ENCODE measurements at regions not wholly inside any gene's neighbourhood (a gene's known extent, or its start where the extent isn't known, plus 50 kb on each side); places are given as distances from the start of the nearest gene placed in this dataset.

- H3K4me1 ChIP-seq (ENCODE audit: insufficient read depth): no peaks in the 10 kb centered on the region
- no peak overlapping the region for H3K4me3 ChIP-seq (ENCODE audit: low read depth, low read length)
- no peak overlapping the region for H3K27ac ChIP-seq (ENCODE audit: low read depth)
- no peaks in the 10 kb centered on the region for H3K36me3 ChIP-seq (ENCODE audit: insufficient read depth)
- DNase-seq (ENCODE audit: extremely low spot score): no peak
- WGBS: 83% methylated on average over 4 of the region's 4 CpGs
These were observed 279.9 kb downstream of the UQCRFS1 start for GRCh38 chr19:28933039-28933438.

- no peak overlapping the region for H3K27ac ChIP-seq (ENCODE audit: low read depth)
- no peak overlapping the region for H3K4me3 ChIP-seq (ENCODE audit: low read depth, low read length)
- DNase-seq (ENCODE audit: extremely low spot score): no peak
- 67% methylated on average over 3 of the region's 3 CpGs for WGBS
- H3K4me1 ChIP-seq (ENCODE audit: insufficient read depth): no peaks in the 10 kb centered on the region
- no peaks in the 10 kb centered on the region for H3K36me3 ChIP-seq (ENCODE audit: insufficient read depth)
These were observed 280.5 kb downstream of the UQCRFS1 start for GRCh38 chr19:28932446-28932845.

DNA sequence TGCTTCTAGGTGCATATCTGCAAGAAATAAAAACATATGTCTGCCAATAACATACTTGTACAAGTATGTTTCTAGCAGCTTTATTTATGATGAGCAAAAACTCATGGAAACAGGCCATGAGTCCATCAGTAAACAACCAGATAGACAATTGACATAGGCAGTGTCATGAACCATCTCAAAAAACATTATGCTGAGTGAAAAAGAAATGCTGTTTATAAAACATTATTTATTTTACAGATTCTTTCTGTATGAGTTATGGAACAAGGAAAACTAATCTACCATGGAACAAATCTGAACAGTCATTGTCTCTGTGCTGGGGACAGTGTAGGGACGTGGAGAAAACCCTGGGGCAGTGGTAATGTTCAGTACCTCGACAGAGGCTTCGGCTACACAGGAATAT is 283.9 kb downstream of the UQCRFS1 start:
- 61% methylated on average over 3 of the region's 3 CpGs for WGBS
- no peak for DNase-seq (ENCODE audit: extremely low spot score)

GRCh38 chr19:28927456-28927855 is 285.5 kb downstream of the UQCRFS1 start:
- Histone ChIP-seq H3K4me3 (ENCODE audit: low read depth, low read length) (no peak overlapping the region), H3K4me1 (ENCODE audit: insufficient read depth) (no peaks in the 10 kb centered on the region)
- WGBS: 67% methylated on average over 4 of the region's 4 CpGs

More for the DNA sequence above, 283.9 kb downstream of the UQCRFS1 start:
- Histone ChIP-seq H3K36me3 (ENCODE audit: insufficient read depth) (no peaks in the 10 kb centered on the region), H3K4me3 (ENCODE audit: low read depth, low read length) (no peak overlapping the region), H3K4me1 (ENCODE audit: insufficient read depth) (no peaks in the 10 kb centered on the region), H3K27ac (ENCODE audit: low read depth) (no peak overlapping the region)

DNA sequence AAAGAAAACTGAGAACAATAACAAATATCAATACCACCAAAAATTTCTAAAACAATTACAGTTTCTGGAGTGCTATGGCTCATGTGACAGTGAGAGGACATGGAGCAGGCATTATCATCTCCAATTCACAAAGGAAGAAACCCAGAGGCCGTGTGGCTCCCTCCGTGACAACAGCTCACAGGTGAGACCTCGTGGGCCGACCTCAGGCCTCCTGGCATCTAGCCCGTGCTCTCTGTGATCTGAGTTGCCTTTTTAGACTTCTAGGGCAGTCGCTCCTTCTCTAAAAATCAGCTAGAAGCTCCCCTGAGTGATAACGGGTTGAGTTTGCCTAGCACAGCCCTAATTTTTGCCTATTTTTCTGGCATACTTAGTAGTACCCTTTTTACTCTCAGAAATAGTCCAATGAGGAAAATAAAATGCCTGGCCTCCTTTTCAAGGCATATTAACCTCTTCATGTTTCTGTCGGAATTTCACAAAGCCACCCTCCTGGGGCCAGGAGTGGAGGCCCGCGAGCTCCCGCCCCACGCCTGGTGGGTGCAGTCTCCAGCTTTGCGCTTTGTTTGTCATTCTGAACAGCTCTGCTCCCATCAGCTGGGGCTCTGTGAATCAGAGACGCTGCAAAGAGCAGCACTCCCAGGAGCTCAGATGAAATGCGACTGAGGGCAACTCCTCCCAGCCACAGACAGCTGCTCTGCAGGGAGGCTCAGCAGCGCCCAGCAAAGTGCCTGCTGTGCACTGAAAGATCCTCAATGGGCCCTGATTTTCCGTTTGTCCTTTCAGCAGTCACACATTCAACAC is 292.5 kb downstream of the UQCRFS1 start:
- DNase-seq (ENCODE audit: extremely low spot score): no peak
- 44% methylated on average over 17 of the region's 17 CpGs for WGBS
- no peak overlapping the region for H3K27ac ChIP-seq (ENCODE audit: low read depth)

More at GRCh38 chr19:28927456-28927855, 285.5 kb downstream of the UQCRFS1 start:
- H3K27ac ChIP-seq (ENCODE audit: low read depth): no peak overlapping the region
- no peak for DNase-seq (ENCODE audit: extremely low spot score)
- no peaks in the 10 kb centered on the region for H3K36me3 ChIP-seq (ENCODE audit: insufficient read depth)

DNA sequence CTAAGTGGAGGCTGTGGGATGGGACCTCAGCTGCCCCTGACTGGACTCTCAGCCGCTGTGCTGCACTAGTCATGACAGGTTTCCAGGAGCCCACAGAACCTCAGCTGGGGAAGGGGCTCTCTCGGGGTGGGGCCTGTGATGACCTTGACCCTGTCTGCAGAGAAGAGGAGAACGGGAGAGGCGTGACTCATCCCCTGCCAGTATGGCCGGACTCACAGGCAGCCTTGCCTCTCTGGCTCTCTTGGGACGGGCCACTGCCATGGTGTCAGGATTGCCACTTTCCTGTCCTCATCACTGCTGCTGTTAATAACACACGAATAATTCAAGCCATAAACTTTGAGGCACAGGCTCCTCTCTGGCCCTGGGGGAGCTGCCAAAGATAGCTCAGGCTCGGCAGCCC is 295.3 kb downstream of the UQCRFS1 start:
- Histone ChIP-seq H3K27ac (ENCODE audit: low read depth) (no peak overlapping the region), H3K4me3 (ENCODE audit: low read depth, low read length) (no peak overlapping the region), H3K36me3 (ENCODE audit: insufficient read depth) (no peaks in the 10 kb centered on the region), H3K4me1 (ENCODE audit: insufficient read depth) (no peaks in the 10 kb centered on the region)
- WGBS: 50% methylated on average over 8 of the region's 8 CpGs
- no peak for DNase-seq (ENCODE audit: extremely low spot score)

More for the DNA sequence above, 292.5 kb downstream of the UQCRFS1 start:
- Histone ChIP-seq H3K4me3 (ENCODE audit: low read depth, low read length) (no peak overlapping the region), H3K36me3 (ENCODE audit: insufficient read depth) (no peaks in the 10 kb centered on the region), H3K4me1 (ENCODE audit: insufficient read depth) (no peaks in the 10 kb centered on the region)

GRCh38 chr19:28915737-28916460 is 297.1 kb downstream of the UQCRFS1 start:
- Histone ChIP-seq H3K27ac (ENCODE audit: low read depth) (no peak overlapping the region), H3K4me3 (ENCODE audit: low read depth, low read length) (no peak overlapping the region), H3K4me1 (ENCODE audit: insufficient read depth) (no peaks in the 10 kb centered on the region), H3K36me3 (ENCODE audit: insufficient read depth) (no peaks in the 10 kb centered on the region)
- 80% methylated on average over 8 of the region's 8 CpGs for WGBS
- DNase-seq (ENCODE audit: extremely low spot score): no peak

GRCh38 chr19:28915202-28915601 is 297.7 kb downstream of the UQCRFS1 start:
- no peak for DNase-seq (ENCODE audit: extremely low spot score)
- H3K4me3 ChIP-seq (ENCODE audit: low read depth, low read length): no peak overlapping the region
- whole genome bisulfite sequencing: 60% methylated on average over 3 of the region's 3 CpGs

GRCh38 chr19:28914173-28914572 is 298.8 kb downstream of the UQCRFS1 start:
- no peaks in the 10 kb centered on the region for H3K36me3 ChIP-seq (ENCODE audit: insufficient read depth)
- H3K4me1 ChIP-seq (ENCODE audit: insufficient read depth): no peaks in the 10 kb centered on the region
- no peak overlapping the region for H3K27ac ChIP-seq (ENCODE audit: low read depth)
- no peak for DNase-seq (ENCODE audit: extremely low spot score)
- H3K4me3 ChIP-seq (ENCODE audit: low read depth, low read length): no peak overlapping the region

More at GRCh38 chr19:28915202-28915601, 297.7 kb downstream of the UQCRFS1 start:
- Histone ChIP-seq H3K4me1 (ENCODE audit: insufficient read depth) (no peaks in the 10 kb centered on the region), H3K27ac (ENCODE audit: low read depth) (no peak overlapping the region), H3K36me3 (ENCODE audit: insufficient read depth) (no peaks in the 10 kb centered on the region)

GRCh38 chr19:28913626-28914025 is 299.3 kb downstream of the UQCRFS1 start:
- Histone ChIP-seq H3K36me3 (ENCODE audit: insufficient read depth) (no peaks in the 10 kb centered on the region), H3K4me1 (ENCODE audit: insufficient read depth) (no peaks in the 10 kb centered on the region), H3K4me3 (ENCODE audit: low read depth, low read length) (no peak overlapping the region), H3K27ac (ENCODE audit: low read depth) (no peak overlapping the region)
- DNase-seq (ENCODE audit: extremely low spot score): no peak
- 89% methylated on average over 6 of the region's 6 CpGs for WGBS

- no peak overlapping the region for H3K27ac ChIP-seq (ENCODE audit: low read depth)
- DNase-seq (ENCODE audit: extremely low spot score): no peak
- H3K36me3 ChIP-seq (ENCODE audit: insufficient read depth): no peaks in the 10 kb centered on the region
- no peak overlapping the region for H3K4me3 ChIP-seq (ENCODE audit: low read depth, low read length)
- no peaks in the 10 kb centered on the region for H3K4me1 ChIP-seq (ENCODE audit: insufficient read depth)
- 74% methylated on average over 8 of the region's 8 CpGs for WGBS
These were observed 304.0 kb downstream of the UQCRFS1 start for GRCh38 chr19:28908941-28909340.

GRCh38 chr19:28907534-28907933 is 305.4 kb downstream of the UQCRFS1 start:
- no peak overlapping the region for H3K4me3 ChIP-seq (ENCODE audit: low read depth, low read length)
- no peaks in the 10 kb centered on the region for H3K36me3 ChIP-seq (ENCODE audit: insufficient read depth)
- no peak overlapping the region for H3K27ac ChIP-seq (ENCODE audit: low read depth)
- 53% methylated on average over 7 of the region's 7 CpGs for WGBS
- no peak for DNase-seq (ENCODE audit: extremely low spot score)
- no peaks in the 10 kb centered on the region for H3K4me1 ChIP-seq (ENCODE audit: insufficient read depth)

DNA sequence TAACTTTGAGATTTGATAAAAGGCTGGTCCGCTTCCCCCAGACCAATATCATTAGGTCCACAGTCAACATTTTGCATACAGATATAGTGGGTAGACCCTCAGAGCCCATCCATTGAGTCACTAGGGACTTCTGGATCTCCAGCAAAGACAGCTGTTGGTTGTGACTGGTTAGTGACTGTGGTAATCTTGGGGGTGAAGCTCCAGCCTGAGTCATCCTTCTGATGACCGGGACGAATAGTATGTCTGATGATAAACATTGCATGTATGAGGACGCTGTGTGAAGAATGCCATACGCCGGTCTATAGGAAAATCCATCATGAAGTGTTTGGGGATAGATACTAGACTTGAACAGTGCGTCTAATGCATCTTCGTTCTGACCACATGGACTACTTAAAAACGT is 307.0 kb downstream of the UQCRFS1 start:
- 71% methylated on average over 9 of the region's 9 CpGs for WGBS
- Histone ChIP-seq H3K4me3 (ENCODE audit: low read depth, low read length) (no peak overlapping the region), H3K27ac (ENCODE audit: low read depth) (no peak overlapping the region), H3K36me3 (ENCODE audit: insufficient read depth) (no peaks in the 10 kb centered on the region), H3K4me1 (ENCODE audit: insufficient read depth) (no peaks in the 10 kb centered on the region)
- DNase-seq (ENCODE audit: extremely low spot score): no peak

DNA sequence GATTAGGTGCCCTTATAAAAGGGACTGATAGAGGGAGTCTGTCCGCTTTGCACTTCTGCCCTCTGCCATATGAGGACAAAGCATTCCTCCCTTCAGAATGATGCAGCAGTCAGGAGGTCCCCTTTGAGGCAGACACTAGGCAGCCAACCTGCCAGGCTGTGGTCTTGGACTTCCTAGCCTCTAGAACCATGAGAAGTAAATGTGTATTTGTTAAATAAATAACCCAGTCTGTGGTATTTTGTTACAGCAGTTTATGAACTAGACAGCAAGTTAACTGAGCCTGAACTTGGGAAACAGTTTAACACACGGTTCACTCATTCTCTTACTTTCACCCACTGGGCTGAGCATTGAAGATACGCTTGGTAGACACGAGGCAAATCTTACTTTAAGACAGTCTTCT is 313.2 kb downstream of the UQCRFS1 start:
- Histone ChIP-seq H3K4me1 (ENCODE audit: insufficient read depth) (no peaks in the 10 kb centered on the region), H3K4me3 (ENCODE audit: low read depth, low read length) (no peak overlapping the region), H3K36me3 (ENCODE audit: insufficient read depth) (no peaks in the 10 kb centered on the region), H3K27ac (ENCODE audit: low read depth) (no peak overlapping the region)
- DNase-seq (ENCODE audit: extremely low spot score): no peak
- WGBS: 73% methylated on average over 4 of the region's 4 CpGs
